Keratinocyte (primary cell): ENCODE measurements at regions not wholly inside any gene's neighbourhood (a gene's known extent, or its start where the extent isn't known, plus 50 kb on each side); places are given as distances from the start of the nearest gene placed in this dataset.

Experiments
- DNase-seq: peaks from one replicate; pipeline ENCODE4 v3.0.0-alpha.2; 2011; ENCODE audit warnings: low read depth, missing footprints, low spot score
- FAIRE-seq: peaks from 2 replicates; lab custom pipeline; 2011; peaks lifted over from hg19 to GRCh38; lab: Jason Lieb, UNC
- H2AFZ ChIP-seq: 2 replicates; pipeline ENCODE4 v1.6.0; 2012; ENCODE audit warnings: low read length, control low read depth, inconsistent platforms; ENCODE audit not compliant: control insufficient read depth
- H3K27ac ChIP-seq: 2 replicates; pipeline ENCODE4 v1.5.1; 2011; ENCODE audit warnings: low read length; ENCODE audit not compliant: control insufficient read depth, insufficient read depth
- H3K27me3 ChIP-seq: 3 replicates; pipeline ENCODE4 v1.6.0; 2011; ENCODE audit warnings: low read length; ENCODE audit not compliant: control insufficient read depth, insufficient read depth; ENCODE audit errors: extremely low read depth
- H3K36me3 ChIP-seq, 2 experiments: 2 replicates in 1 of 2; 3 replicates in 1 of 2; pipeline ENCODE4 v1.5.1; 2011; ENCODE audit warnings: low read length in 2 of 2, mild to moderate bottlenecking in 1 of 2; ENCODE audit not compliant: control insufficient read depth in 2 of 2, insufficient read depth in 2 of 2; ENCODE audit errors: extremely low read depth in 1 of 2
- H3K4me1 ChIP-seq: 3 replicates; pipeline ENCODE4 v1.5.1; 2011; ENCODE audit warnings: low read length; ENCODE audit not compliant: control insufficient read depth, insufficient read depth; ENCODE audit errors: extremely low read depth
- H3K4me2 ChIP-seq: 3 replicates; pipeline ENCODE4 v1.6.0; 2011; ENCODE audit warnings: low read depth, low read length; ENCODE audit not compliant: control insufficient read depth, insufficient read depth; ENCODE audit errors: extremely low read depth
- H3K4me3 ChIP-seq, 3 experiments: fragments of 200-600 bp in 1 of 3; sonication (generic) in 1 of 3; 2 replicates in 2 of 3; 3 replicates in 1 of 3; pipeline ENCODE4 v1.5.1; 2011 to 2016; ENCODE audit warnings: low read length in 3 of 3, mild to moderate bottlenecking in 3 of 3, control low read depth in 2 of 3, inconsistent platforms in 1 of 3, low read depth in 1 of 3, mixed read lengths in 1 of 3, mixed run types in 1 of 3, moderate library complexity in 1 of 3; ENCODE audit not compliant: control insufficient read depth in 2 of 3, insufficient read depth in 2 of 3; ENCODE audit errors: extremely low read depth in 1 of 3
- H3K79me2 ChIP-seq: 2 replicates; pipeline ENCODE4 v1.6.0; 2012; ENCODE audit warnings: low read length; ENCODE audit not compliant: control insufficient read depth, insufficient read depth
- H3K9ac ChIP-seq: 3 replicates; pipeline ENCODE4 v1.6.0; 2011; ENCODE audit warnings: low read length; ENCODE audit not compliant: control insufficient read depth, insufficient read depth; ENCODE audit errors: extremely low read depth
- H3K9me1 ChIP-seq: 3 replicates; pipeline ENCODE4 v1.6.0; 2011; ENCODE audit warnings: low read length; ENCODE audit not compliant: control insufficient read depth, insufficient read depth; ENCODE audit errors: extremely low read depth
- H3K9me3 ChIP-seq: 2 replicates; pipeline ENCODE4 v1.5.1; 2012; ENCODE audit warnings: low read depth, low read length; ENCODE audit not compliant: control insufficient read depth
- H4K20me1 ChIP-seq: 3 replicates; pipeline ENCODE4 v1.6.0; 2011; ENCODE audit warnings: low read length; ENCODE audit not compliant: control insufficient read depth, insufficient read depth; ENCODE audit errors: extremely low read depth
- CTCF ChIP-seq, 3 experiments: IDR thresholded peaks in 1 of 3; conservative IDR thresholded peaks in 1 of 3; optimal IDR thresholded peaks in 1 of 3; 2 replicates in 2 of 3; 3 replicates in 1 of 3; pipeline versions ENCODE3 to v1.5.1; 2011; ENCODE audit warnings: low read length in 3 of 3, mild to moderate bottlenecking in 3 of 3, moderate library complexity in 2 of 3, control low read depth in 1 of 3, inconsistent platforms in 1 of 3; ENCODE audit not compliant: insufficient read depth in 2 of 3; ENCODE audit errors: extremely low read depth in 1 of 3
- EZH2 ChIP-seq: IDR thresholded peaks from one replicate; pipeline ENCODE4 v1.6.1; 2012; ENCODE audit warnings: inconsistent platforms, mild to moderate bottlenecking, low read length, moderate library complexity
- dilution Hi-C: fragments of 300-500 bp; cut with MboI; formaldehyde crosslinking; loops from one replicate; pipeline ENCODE4 v1.7.0; 2020; ENCODE audit warnings: low sequenced_read_pairs; ENCODE audit not compliant: extremely low pct_ligation_motif_present

GRCh38 chr16:66247516-66248481 is 118.7 kb upstream of the CDH5 start:
- H3K27ac ChIP-seq = no peak overlapping the region
- FAIRE-seq (no peak), DNase-seq (no peak)
- no peaks in the 10 kb centered on the region for H3K9me3 ChIP-seq
- no peaks in the 10 kb centered on the region for H3K27me3 ChIP-seq
- dilution Hi-C loops = no loop called here
- no peak for TF ChIP-seq CTCF (optimal IDR thresholded peaks at IDR 0.05 in 1 of 3, IDR thresholded peaks at IDR 0.05 in 1 of 3, conservative IDR thresholded peaks at IDR 0.05 in 1 of 3; ENCODE audit: extremely low read depth in 1 of 3, insufficient read depth in 2 of 3, low read length in 3 of 3)
- TF ChIP-seq EZH2 = no peak
- H4K20me1 ChIP-seq = no peaks in the 10 kb centered on the region
- H3K9me1 ChIP-seq = no peaks in the 10 kb centered on the region
- no peak overlapping the region for H3K4me2 ChIP-seq
- no peaks in the 10 kb centered on the region for H3K36me3 ChIP-seq
- H3K9ac ChIP-seq = no peak overlapping the region
- H3K4me1 ChIP-seq = peaks cover 13% of the 10 kb centered on the region
- H2AFZ ChIP-seq = no peak overlapping the region
- H3K4me3 ChIP-seq = no peak overlapping the region
- H3K79me2 ChIP-seq = no peaks in the 10 kb centered on the region

- no peak for TF ChIP-seq EZH2
- TF ChIP-seq CTCF (optimal IDR thresholded peaks at IDR 0.05 in 1 of 3, IDR thresholded peaks at IDR 0.05 in 1 of 3, conservative IDR thresholded peaks at IDR 0.05 in 1 of 3; ENCODE audit: extremely low read depth in 1 of 3, insufficient read depth in 2 of 3, low read length in 3 of 3) = no peak
- dilution Hi-C loops = no loop called here
These were observed 120.6 kb upstream of the CDH5 start for GRCh38 chr16:66245868-66246267.

More at GRCh38 chr16:66245868-66246267, 120.6 kb upstream of the CDH5 start:
- Histone ChIP-seq H3K9ac (no peak overlapping the region), H3K9me1 (no peaks in the 10 kb centered on the region), H3K4me3 (no peak overlapping the region), H3K9me3 (no peaks in the 10 kb centered on the region), H3K27ac (no peak overlapping the region), H3K4me1 (peaks cover 3% of the 10 kb centered on the region), H3K36me3 (no peaks in the 10 kb centered on the region), H3K79me2 (no peaks in the 10 kb centered on the region), H4K20me1 (no peaks in the 10 kb centered on the region), H2AFZ (no peak overlapping the region), H3K4me2 (no peak overlapping the region), H3K27me3 (no peaks in the 10 kb centered on the region)
- no peak for DNase-seq
- no peak for FAIRE-seq
